ENCODE measurements at regions not wholly inside any gene's neighbourhood (a gene's known extent, or its start where the extent isn't known, plus 50 kb on each side); places are given as distances from the start of the nearest gene placed in this dataset.

DNA sequence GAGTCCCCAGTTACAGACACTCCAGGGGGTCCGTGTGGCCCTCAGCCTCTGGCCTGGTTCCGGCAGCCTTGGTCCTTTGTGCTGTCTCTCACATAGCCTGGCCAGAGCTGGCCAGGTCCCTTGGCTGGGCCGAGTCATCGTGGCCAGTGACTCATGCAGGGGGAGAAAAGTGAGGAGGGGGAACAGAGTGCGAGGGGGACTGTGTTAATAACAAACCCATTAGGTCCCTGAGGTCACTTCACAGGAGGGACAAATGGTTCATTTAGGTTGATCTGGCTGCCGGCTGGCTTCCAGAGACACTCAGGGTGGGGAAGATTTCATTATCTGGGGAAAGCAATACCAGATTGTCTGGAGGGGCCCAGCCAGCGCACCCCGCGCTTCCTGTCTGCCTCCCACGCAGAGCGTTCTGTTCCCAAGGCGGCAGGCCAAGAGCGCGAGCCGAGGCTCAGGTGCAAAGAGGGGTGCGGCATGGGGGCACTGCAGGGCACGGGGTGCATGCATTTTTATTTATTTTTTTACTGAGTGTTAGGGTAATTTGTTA lies 223.1 kb downstream of the SEC14L1 start:
- H3K27me3 ChIP-seq = peaks cover 0 to 9% (median 0%) of the 10 kb centered on the region in 4 donors
- FAIRE-seq = no peak
- intact Hi-C loops (cut with DNase I) = no loop called here
- TF ChIP-seq, protein P1, sequence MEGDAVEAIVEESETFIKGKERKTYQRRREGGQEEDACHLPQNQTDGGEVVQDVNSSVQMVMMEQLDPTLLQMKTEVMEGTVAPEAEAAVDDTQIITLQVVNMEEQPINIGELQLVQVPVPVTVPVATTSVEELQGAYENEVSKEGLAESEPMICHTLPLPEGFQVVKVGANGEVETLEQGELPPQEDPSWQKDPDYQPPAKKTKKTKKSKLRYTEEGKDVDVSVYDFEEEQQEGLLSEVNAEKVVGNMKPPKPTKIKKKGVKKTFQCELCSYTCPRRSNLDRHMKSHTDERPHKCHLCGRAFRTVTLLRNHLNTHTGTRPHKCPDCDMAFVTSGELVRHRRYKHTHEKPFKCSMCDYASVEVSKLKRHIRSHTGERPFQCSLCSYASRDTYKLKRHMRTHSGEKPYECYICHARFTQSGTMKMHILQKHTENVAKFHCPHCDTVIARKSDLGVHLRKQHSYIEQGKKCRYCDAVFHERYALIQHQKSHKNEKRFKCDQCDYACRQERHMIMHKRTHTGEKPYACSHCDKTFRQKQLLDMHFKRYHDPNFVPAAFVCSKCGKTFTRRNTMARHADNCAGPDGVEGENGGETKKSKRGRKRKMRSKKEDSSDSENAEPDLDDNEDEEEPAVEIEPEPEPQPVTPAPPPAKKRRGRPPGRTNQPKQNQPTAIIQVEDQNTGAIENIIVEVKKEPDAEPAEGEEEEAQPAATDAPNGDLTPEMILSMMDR (IDR thresholded peaks at IDR 0.05) = no peak
- peak overlapping the region; percentile 25 to 84 (median 60) for H3K27ac ChIP-seq
- no peaks in the 10 kb centered on the region for H3K36me3 ChIP-seq
- ATAC-seq = peak; percentile 31 to 63 (median 60)
- WGBS, 2 donors = 63 to 75% methylated on average over 17 of the region's 17 CpGs
- no peak overlapping the region for H3K4me3 ChIP-seq
- peak in 3 of 6 donors; percentile 28 to 72 (median 55) for DNase-seq
- H3K9me3 ChIP-seq = no peaks in the 10 kb centered on the region
- H3K4me1 ChIP-seq = peaks cover 4 to 26% (median 11%) of the 10 kb centered on the region in 3 donors

DNA sequence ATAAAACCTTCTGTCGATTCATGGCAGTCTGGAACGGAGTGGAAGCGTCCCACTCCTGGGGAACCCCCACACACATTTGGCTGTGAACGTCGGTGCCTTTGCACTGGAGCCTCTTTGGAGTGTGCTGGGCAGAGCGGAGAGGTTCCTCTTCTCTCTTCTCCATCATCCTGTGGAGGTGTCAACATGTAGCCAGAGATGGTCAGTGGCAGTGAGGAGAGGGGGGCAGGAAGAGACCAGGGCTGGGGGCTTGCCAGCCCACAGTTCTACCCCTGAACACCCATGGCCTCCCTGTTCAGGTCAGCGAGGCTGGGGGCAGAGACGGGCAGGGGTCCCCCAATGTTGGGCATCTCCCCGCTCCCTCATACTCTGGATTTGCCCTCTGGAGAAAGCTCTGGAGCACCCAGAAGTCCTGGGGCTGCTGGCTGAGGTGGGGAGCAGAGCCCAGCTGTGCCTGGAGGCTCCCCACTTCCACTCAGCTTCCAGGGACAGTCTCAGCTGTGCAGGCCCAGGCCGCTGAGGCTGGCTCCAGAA lies 223.7 kb downstream of the SEC14L1 start:
- peak overlapping the region in 2 of 4 donors; percentile 77 to 84 for H3K27ac ChIP-seq
- peak in 1 of 4 donors; percentile 2 for ATAC-seq

DNA sequence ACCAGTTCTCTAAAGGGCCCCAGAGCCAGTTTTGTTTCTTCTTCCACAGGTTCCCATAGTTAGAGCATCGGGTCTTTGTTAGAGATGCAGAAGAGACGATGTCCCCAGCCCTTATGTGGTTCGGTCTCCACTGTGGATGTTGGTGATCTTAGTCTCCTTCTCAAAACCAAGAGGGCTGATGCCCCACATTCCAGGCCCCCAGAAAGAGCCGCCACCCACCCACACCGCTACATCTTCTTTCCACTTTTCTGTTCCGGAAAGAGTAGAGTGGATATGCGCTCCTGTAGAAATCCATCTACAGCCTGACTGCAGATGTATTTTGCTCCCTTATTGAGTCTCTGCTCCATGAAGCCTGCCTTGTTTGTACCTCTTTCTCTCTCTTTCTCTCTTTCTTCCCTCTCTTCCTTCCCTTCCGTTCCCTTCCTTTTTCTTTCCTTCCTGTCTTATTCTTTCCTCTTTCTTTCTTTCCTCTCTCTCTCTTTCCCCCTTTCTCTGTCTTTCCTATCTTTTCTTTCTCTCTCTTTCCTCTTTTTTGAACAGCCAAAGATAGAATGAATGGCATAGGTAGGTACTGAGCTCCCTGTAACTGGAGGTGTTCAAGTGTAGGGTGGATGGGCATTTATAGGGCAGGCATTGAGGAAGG lies 224.3 kb downstream of the SEC14L1 start:
- peak overlapping the region in 3 of 4 donors; percentile 51 to 84 (median 77) for H3K27ac ChIP-seq
- TF ChIP-seq, protein P1 (IDR thresholded peaks at IDR 0.05) = no peak
- WGBS, 2 donors = 95 to 96% methylated on average over 8 of the region's 8 CpGs
- no peak for DNase-seq
- H3K36me3 ChIP-seq = no peaks in the 10 kb centered on the region
- peaks cover 4 to 26% (median 11%) of the 10 kb centered on the region in 3 donors for H3K4me1 ChIP-seq
- no peak for FAIRE-seq
- intact Hi-C loops (cut with DNase I) = no loop called here
- no peak for ATAC-seq
- no peak overlapping the region for H3K4me3 ChIP-seq
- peaks cover 0 to 16% (median 0%) of the 10 kb centered on the region in 4 donors for H3K27me3 ChIP-seq
- H3K9me3 ChIP-seq = no peaks in the 10 kb centered on the region

More for the DNA sequence above, 223.7 kb downstream of the SEC14L1 start:
- Histone ChIP-seq H3K36me3 (no peaks in the 10 kb centered on the region), H3K4me1 (peaks cover 4 to 26% (median 11%) of the 10 kb centered on the region in 3 donors), H3K9me3 (no peaks in the 10 kb centered on the region), H3K4me3 (no peak overlapping the region), H3K27me3 (peaks cover 0 to 14% (median 0%) of the 10 kb centered on the region in 4 donors)
- FAIRE-seq (no peak), DNase-seq (peak in 2 of 6 donors; percentile 48 to 61)
- WGBS, 2 donors = 79 to 80% methylated on average over 10 of the region's 10 CpGs
- intact Hi-C loops (cut with DNase I) = no loop called here
- TF ChIP-seq, protein P1 (IDR thresholded peaks at IDR 0.05) = no peak

GRCh38 chr17:77365584-77366186 lies 224.9 kb downstream of the SEC14L1 start:
- FAIRE-seq (no peak), ATAC-seq (peak; percentile 53 to 72 (median 64)), DNase-seq (peak in 5 of 6 donors; percentile 28 to 74 (median 65))
- TF ChIP-seq, protein P1 (IDR thresholded peaks at IDR 0.05) = no peak
- intact Hi-C loops (cut with DNase I) = no loop called here
- Histone ChIP-seq H3K9me3 (no peaks in the 10 kb centered on the region), H3K27ac (peak overlapping the region; percentile 10 to 84 (median 64)), H3K27me3 (peaks cover 0 to 16% (median 0%) of the 10 kb centered on the region in 4 donors), H3K4me1 (peaks cover 4 to 26% (median 11%) of the 10 kb centered on the region in 3 donors), H3K36me3 (no peaks in the 10 kb centered on the region), H3K4me3 (no peak overlapping the region)
- 41 to 56% methylated on average over 10 to 11 of the region's 11 CpGs for WGBS, 2 donors

All from pancreas (tissue), 10 donors.